Suppressor macrophage (primary cell): ENCODE measurements at regions not wholly inside any gene's neighbourhood (a gene's known extent, or its start where the extent isn't known, plus 50 kb on each side); places are given as distances from the start of the nearest gene placed in this dataset.

Experiments
- DNase-seq, 4 experiments: peaks; one replicate each; pipeline ENCODE4 v3.0.0-alpha.2; 2020 to 2022

GRCh38 chr18:78924786-78925540, 54.7 kb upstream of the SALL3 start:
- DNase-seq, result no peak

- DNase-seq, result no peak
Measured at GRCh38 chr18:78925557-78926242, 53.9 kb upstream of the SALL3 start.

GRCh38 chr18:78926243-78926615, 53.4 kb upstream of the SALL3 start:
- DNase-seq, result no peak

- no peak for DNase-seq
Measured at GRCh38 chr18:78927156-78927555, 52.5 kb upstream of the SALL3 start.

GRCh38 chr18:78927616-78928015, 52.0 kb upstream of the SALL3 start:
- no peak for DNase-seq

- DNase-seq, result no peak
Measured at GRCh38 chr18:78928076-78928475, 51.5 kb upstream of the SALL3 start.

GRCh38 chr18:78929516-78929915, 50.1 kb upstream of the SALL3 start:
- no peak for DNase-seq
